ENCODE measurements at regions not wholly inside any gene's neighbourhood (a gene's known extent, or its start where the extent isn't known, plus 50 kb on each side); places are given as distances from the start of the nearest gene placed in this dataset.
A peak's percentile ranks its signal among the peaks of the same experiment; 100 is the strongest.

DNA sequence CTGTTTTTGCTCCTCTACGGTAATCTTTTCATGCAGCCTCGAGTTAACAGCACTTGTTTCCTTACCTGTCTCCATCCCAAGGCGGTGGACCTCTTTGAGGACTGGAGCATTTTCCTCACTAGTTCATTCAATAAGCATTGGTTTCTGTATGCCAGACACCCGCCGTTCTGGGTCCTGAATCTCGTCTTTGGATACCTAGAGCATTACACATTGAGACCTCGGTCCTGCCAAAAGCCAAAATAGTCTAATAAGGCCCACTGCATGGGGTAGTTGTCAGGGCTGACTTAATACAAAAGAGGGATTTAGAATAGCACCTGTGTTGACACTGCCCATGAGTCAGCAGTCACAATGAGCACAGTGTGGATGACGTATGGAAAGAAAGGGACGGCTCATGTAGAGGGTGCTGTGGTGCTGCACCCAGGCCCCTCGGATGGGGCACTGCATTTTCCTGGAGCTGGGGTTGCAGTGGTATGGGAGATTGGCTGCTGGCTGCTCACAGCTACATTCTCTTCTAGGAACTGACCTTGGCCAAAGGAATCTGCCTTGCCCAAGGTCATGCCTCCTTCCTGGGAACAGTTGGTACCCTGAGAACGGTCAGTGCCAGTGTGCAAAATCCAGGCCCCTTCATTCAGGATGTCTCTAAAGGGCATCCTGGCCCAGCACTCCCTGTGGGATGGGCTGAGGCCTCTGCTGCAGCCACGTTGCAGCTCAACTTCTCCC lies 126.9 kb upstream of the NCK2 start:
- DNase-seq: no peak

DNA sequence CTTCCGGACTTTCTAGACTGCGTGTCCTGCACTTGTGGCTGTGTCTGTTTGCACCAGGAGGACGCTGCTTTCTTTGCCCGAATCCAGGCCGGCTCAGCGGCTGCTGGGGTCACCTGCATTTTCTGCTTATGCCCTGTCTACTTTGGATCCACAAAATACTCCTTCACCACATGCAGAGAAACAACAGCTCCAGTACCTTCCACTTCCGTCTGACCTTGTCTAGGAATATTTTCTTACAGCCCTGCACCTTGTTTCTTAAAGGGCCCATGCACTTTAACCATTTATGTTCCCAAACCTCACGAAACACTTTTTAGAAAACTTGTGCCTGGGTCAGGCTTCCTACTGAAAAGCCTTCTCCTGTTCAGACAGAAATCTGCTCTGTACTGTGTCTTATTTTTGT lies 129.4 kb upstream of the NCK2 start:
- DNase-seq: no peak

DNA sequence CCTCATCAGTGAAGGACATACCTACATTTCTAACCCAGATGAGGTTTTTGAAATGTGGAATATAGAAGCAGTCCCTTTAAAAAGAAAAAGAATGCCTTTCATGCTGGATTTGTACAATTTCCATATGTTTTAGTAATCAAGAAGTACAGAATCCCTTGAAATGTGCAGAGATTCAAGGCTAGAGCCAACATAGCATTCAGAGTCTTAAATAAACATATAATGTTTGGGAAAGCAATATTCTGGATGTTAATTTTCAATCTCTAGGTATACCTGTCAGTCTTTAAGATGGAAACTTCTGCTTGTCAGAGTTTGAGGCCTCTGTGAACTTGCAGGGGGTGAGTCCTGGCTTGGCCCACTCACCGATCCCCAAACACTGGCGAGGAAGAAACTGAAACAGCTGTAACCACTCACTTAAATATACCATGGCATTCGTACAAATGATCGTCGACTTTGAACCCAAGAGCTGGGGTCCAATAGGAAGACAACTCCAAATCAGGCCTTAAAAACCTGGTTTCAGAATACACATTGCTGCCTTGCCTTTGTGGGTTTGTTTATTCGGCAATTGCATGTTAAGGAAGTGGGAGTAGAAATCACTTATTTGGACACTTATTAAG lies 132.8 kb upstream of the NCK2 start:
- no peak for DNase-seq

- no peak for DNase-seq
Observed at GRCh38 chr2:105611333-105611637, 133.4 kb upstream of the NCK2 start.

GRCh38 chr2:105610576-105611332 lies 134.0 kb upstream of the NCK2 start:
- no peak for DNase-seq

DNA sequence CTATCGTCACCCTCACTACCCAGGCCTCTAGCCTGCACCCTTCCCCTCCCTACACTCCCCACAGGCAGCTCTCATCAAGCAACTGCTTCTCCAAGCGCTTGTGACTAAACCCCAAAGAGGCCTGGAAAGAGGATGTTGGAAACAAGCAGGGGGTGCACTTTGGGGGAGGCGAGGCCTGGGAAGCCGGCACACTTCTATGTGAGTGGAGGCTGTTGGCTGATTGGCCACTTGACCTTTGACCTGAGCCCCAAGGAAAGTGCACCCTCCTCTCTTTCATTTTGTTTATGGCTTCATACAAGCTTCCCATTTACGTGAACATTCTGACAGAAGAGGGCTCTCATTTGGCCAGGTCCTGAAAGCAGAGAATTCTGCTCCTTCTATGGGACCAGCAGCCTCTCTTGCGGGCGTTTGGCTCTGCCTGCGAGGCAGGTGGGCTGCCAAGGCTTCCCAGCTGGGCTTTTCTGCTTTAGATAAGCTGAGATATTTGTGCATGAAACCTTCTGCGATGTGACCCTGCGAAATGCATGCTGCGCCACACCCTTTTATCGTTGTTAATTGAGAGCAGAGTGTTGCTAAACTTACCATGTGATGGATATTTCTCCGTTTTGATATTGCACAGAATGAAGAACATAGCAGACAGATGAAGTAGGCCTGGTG lies 134.8 kb upstream of the NCK2 start:
- no peak for DNase-seq

DNA sequence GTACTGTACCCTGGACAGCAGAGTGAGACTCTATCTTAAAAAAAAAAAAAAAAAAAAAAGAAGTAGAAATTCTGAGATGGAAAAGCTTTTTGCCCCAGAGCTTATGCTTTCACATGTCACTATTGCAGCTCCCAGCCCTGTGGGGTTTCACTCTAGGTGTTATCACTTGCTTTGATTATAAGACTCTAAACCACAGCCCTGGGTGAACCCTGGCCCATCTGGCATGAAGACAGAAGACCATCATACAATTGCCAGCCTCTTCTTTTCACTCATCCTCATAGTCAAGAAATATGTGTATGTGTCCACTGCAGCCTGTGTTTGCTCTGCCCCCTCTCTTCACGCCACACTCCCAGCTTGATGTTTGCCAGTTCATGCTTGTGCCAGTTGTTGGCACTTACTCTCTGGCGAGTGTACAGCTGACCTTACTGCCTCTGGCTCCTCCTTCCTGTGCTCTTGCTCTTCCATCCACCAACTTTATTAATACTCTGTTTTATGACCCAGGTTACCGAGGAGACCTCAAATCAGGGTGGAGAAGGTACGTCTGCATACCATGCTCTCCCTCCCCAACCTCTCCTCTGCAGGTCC lies 136.7 kb upstream of the NCK2 start:
- DNase-seq: no peak

GRCh38 chr2:105606081-105606480 lies 138.6 kb upstream of the NCK2 start:
- no peak for DNase-seq

- peak; percentile 64 for DNase-seq
Observed at GRCh38 chr2:105604938-105605337, 139.8 kb upstream of the NCK2 start.

- no peak for DNase-seq
Observed at GRCh38 chr2:105600949-105601794, 143.5 kb upstream of the NCK2 start.

- DNase-seq: no peak
Observed at GRCh38 chr2:105600602-105600948, 144.1 kb upstream of the NCK2 start.

- DNase-seq: no peak
Observed at GRCh38 chr2:105600037-105600442, 144.7 kb upstream of the NCK2 start.

GRCh38 chr2:105598829-105599698 lies 145.6 kb upstream of the NCK2 start:
- no peak for DNase-seq

DNA sequence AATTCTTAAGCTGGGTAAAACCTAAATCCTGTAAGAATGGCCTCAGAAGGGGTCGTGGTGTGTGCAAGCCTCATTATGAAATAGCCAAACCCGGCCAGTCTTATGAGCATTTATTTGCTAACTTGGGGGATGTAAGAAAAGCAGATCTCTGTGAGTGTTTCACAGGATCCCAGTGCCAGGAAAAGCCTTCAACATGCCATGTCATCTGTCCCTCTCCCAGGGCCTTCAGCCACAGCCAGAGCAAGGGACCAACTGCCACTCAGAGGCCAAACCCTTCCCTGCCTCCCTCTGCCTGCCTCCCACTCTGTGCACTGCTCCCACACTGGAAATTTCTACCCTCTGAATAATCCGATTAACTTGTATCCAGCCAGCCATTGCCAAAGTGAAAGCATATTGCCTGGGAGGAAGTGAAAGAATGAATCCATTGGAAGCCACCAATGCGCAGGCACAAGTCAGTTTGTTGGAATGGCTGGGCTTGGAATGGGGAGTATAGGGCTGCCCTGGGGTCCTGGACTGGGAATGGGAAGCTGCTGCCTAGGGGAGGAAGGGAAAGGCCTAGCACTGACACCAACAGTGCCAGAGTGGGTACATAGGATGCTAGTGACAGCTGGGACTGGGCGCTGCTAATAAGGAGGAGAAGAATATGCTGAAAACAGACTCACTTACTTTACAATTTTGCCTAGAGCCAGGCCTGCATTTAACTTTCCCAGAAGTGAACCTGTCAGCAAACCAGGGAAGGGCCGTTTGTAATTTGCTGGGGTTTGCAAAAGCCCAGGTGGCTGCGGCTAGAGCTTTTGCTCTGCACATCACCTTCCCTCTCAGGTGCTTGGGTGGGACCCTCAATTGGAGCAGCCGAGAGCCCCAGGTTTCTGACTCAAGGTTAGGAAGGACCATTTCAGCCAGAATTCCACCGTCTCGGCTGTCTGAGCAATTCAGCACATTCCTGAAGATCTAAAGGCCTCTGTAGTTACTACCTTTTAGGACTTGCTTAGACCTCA lies 146.6 kb upstream of the NCK2 start:
- no peak for DNase-seq

GRCh38 chr2:105597011-105597805 lies 147.5 kb upstream of the NCK2 start:
- DNase-seq: no peak

DNA sequence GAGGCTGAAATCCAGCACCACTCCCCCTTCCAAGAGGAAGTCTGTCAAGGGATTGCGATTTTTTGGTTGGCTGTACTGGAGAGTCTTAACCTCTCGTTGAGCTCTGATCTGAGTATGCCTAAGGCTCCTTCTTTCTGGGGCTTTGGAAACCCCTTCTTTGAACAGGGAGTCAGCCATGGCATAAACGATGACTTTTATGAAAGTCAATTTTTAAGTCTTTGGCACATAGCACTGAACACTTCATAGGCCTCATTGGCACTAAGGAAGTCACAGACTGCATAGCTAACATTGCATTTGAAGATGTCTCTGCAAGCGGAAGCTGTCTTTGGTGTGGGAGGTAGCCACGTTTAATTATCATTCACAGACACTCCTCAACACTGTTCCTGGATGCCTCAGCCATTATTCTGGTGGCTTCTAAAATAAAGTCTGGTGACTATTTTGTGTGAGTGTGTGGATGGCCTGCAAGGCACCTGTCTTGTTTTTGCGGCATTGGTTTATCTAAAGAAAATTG lies 148.2 kb upstream of the NCK2 start:
- no peak for DNase-seq

- DNase-seq: no peak
Observed at GRCh38 chr2:105595536-105595935, 149.2 kb upstream of the NCK2 start.

GRCh38 chr2:105593221-105593967 lies 151.3 kb upstream of the NCK2 start:
- DNase-seq: no peak
